HG02588 (cell line): ENCODE measurements at regions not wholly inside any gene's neighbourhood (a gene's known extent, or its start where the extent isn't known, plus 50 kb on each side); places are given as distances from the start of the nearest gene placed in this dataset.

Source experiments
- ATAC-seq: cut with Tn5 transposase; IDR thresholded peaks from one replicate; pipeline ENCODE4 v1.9.1; 2021; ENCODE audit warnings: mild to moderate bottlenecking, moderate library complexity; ENCODE audit not compliant: unreplicated experiment

DNA sequence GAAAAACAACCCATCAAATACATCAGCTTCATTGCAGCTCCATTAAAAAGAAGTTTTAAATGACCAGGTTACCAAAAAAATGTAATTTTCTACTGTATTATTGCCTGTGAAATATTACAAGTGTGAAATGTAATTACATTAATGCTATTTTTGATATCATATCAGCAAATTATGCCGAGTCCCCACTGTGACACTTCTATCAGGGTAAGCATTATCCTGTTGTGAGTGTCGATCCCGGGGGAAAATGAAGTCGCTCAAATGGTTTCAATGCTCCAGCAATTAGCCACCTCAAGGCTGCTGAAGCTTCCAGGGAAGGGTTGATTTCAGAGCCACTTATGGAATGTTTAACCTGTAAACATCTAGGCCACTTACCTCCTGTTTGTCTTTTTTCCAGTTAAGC is 70.4 kb downstream of the RCN1 start:
- no peak for ATAC-seq

DNA sequence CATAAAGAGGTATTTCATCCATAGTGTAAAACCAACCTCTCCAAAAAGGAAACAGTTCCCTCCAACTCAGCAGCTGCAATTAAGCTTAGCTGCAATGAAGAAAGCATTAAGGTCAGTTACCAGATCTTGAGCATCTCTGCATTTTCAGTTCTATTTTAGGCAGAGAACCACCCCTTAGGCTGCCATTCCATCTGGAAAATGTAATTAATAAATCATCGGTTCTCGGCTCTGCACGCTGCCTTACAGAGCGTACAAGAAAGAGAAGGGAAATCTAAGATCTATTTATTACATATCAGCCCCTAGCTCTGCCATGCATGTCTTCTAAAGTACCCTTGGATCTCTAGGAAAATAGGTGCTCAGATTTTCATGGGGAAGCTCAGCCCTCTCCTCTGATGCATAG is 71.5 kb downstream of the RCN1 start:
- ATAC-seq = no peak

DNA sequence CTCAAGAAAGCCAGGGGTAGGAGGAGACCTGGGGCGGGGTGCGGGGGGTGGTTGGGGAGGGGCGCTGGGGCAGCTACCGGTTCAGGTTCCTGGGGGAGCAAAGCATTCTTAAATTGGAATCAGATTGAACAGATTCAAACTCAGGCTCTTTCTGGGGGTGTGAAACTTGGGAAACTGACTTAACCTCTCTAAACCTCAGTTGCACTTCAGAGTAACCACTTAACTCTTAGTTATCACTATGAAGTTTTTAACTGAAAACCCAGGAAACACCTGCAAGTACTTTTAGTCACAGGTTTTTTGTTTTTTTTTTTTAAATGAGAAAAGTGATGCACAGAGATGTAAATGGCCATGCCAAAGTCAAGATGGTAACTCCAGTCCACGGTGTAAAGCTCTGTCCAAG is 72.0 kb downstream of the RCN1 start:
- ATAC-seq = no peak

DNA sequence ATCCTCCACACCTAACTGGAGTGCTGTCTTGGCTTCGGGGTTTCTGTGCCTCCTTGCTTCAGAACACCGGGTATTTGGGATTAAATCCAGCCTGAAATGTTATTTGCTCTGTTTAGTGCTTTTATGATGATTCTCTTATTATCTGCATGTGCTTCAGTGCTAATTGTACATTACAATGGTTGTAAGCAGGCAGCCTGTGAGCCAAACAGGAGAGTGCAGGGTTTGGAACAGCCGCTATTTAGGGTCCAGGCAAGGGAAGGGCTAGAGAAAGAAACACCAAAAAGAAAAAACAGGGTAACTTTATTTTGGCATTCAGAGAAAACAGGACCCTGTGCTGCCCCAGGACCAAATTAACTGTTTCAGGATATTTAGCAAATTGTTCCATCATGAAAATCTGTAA is 72.7 kb downstream of the RCN1 start:
- no peak for ATAC-seq

DNA sequence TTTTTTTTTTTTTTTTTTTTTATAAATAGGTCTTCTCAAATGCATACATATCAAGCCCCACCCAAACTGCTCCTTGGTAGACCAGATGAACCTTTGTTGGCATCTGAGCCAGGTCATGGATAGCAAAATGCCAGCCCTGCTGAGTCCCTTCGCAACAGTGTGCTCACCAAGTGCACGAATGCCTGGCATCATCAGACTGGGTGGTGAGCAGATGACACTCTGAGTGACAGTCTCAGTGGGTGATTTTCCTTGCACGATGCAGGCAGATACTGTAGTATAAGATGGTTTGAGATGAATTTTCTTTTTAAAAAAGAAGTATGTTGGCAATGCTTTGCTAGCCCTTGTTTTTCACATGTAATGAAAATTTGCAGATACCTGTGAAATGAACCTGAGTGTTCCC is 74.0 kb downstream of the RCN1 start:
- no peak for ATAC-seq

DNA sequence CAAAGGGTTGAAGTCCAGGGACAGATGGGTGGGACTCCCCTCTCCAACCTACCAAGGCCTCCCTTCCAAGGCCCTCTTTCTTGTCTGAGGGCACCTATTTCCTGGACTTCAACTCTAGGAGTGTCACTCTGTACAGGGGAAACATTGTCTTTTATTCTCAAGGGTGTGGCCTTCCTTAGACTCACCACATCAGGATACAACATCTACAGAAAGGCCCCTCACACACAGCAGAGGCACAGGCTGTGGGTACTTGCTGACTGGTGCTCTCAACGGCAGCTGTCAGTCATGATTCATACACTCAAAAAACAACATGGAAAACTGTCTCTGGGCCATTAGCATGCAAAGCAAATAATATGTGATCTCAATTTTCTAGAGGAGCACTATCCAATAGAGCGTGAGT is 78.0 kb downstream of the RCN1 start:
- no peak for ATAC-seq

DNA sequence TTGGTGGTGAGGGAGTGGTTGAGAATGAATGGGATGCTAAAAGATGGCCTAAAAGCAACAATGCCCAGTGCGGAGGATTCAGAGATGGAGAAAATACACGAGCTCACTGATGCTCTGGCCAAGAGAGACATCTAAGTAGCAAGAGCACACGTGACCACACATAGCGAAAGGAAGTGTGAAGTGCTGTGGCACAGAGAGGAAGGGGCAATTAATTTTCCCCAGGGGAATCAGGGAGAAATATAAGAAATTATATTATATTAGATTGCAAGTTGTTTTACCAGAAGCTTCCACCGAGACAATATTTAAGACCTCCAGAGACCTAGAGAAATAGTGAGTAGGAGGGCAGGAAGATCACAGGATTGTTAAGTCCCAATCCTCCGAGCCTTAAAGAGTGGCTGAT is 80.6 kb downstream of the RCN1 start:
- no peak for ATAC-seq

DNA sequence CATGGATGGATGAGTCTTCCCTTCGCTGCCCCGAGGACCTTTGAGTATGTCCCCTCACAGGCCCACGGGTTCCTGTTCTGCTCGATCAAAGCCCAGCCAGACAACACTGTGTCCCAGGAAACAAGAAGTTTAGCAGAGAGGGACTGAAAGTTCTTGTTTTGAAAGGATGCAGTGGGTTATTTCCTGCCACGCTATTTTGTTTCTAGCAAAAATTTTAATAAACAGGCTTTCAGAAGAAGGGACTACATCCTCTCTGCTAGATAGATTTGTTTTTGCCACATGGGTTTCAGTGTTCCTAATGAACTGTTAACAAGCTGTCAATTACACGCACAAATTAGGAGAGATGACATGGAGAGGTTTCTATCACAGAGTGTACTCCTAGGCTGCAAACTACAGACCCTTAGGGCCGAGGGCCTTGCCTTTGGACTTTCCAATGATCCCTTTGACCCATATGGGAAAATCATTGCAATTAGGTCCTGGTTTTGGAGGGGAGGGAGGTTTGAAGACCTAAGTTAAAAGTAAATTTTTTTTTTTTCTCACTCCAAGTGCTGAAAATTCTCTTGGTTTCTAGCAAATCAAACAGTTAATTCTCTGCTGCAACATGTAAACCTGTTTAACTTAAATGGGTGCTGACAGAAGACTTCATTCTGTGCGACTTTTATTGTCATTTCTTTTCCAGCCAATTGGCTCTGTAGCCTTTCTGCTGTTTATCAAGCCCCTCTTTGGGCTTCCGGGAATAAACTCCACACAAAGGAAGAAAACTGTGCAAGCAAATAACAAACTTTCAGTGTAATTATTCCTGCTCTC is 81.4 kb downstream of the RCN1 start:
- no peak for ATAC-seq

DNA sequence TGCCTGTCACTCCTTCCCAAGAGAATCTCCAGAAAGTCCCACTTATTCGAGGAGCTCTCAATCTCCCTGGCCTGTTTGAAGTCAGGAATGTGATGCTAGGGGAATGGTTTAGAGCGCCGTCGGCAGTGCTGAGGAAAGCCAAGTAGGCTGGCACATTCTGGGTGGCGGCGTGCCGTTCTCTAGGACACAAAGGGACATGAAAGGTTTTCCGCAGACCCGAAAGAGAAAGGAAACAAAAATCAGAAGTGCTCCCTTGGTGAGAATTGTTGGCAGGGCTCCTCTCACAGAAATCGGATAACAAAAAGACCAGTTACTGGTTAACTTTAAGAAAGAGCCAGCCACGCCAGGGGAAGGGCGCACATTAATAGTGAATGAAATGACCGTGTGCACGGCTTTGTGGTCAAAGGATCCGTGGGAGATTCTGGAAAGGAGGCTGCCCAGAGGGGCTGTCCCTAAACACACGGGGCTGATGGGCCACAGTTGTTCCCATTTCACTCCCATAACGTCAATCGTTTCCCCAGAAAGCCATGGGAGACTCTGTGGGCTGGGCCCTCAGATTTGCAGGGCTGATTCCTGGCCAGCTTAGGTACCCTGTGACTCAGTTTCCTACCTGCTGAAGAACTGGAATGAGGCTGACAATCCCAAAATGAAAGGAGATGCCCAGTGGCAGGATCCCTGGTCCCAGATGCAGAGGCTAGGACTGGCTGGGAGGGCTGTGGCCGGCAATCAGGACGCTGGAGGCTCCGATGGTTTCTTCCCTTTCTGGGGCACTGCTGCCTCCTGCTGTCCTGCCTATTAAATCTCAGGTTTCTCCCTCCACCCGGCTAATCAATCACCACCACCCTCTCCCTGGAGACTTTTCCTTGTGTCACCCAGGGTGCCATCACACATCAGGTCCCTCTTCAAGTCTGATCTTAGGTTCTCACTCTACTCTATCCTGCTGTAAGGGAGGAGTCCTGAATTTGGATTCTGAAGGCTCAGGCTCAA is 82.3 kb downstream of the RCN1 start:
- peak; percentile 72 for ATAC-seq

DNA sequence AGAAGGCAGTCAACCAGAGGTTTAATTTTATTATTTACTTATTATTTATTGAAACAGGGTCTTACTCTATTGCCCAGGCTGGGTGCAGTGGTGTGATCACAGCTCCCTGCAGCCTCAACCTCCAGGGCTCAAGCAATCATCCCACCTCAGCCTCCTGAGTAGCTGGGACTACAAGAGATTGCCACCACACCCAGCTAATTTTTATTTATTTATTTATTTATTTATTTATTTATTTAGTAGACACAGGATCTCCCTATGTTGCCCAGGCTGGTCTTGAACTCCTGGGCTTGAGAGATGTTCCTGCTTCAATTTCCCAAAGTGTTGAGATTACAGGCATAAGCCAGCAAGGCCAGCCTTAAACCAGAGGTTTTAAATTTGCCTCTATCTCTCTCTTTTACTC is 83.1 kb downstream of the RCN1 start:
- no peak for ATAC-seq

DNA sequence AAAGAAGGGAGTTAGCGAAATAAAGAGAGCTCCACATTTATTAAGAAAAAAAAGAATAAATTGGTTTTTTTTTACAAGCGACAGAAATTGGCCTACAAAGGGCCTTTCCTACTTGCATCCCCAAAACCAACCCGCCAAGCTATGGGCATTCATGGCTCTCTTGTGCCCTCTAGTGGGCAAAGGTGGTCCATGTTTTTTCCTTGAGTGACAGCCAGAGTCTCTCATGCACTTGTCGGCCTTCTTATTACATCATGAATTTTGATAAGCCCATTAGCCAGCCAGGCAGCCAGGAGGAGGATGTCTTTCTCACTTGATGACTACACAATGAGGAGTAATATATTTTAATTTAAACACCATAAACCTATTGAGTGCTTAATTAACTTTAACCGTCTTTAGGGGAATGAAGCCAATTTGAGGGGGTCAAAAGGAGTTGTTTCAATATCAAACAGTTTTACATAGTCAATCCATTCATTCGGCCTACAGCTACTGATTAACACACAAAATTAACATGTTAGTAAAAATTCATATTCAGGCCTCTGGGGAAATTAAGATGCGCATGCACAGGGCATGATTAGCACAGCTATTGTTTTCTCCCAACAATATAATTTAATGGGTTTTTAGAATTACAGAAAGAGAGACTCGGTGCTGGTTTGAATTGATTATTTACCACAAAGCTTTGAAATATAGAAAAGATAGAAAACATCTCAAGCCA is 85.5 kb downstream of the RCN1 start:
- ATAC-seq = peak; percentile 59

DNA sequence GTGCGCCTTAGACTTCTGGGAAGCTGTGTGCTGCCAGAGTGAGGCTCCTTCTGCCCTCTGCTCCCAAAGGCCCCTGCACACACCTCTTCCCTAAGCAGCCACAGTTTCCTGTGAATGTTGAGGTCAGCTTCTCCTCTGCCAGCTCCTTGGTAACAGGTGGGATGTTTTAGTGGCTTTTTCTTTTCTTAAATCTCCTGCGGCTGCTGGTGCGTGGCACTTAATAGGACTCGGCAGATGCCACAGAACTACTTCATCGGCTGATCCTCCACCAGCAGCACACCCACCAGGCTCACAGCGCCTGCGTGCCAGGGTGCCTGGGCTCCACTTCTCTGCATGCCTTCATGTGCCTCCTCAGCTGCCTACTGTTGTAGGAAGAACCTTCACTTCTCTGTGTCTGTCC is 87.8 kb downstream of the RCN1 start:
- ATAC-seq = no peak

DNA sequence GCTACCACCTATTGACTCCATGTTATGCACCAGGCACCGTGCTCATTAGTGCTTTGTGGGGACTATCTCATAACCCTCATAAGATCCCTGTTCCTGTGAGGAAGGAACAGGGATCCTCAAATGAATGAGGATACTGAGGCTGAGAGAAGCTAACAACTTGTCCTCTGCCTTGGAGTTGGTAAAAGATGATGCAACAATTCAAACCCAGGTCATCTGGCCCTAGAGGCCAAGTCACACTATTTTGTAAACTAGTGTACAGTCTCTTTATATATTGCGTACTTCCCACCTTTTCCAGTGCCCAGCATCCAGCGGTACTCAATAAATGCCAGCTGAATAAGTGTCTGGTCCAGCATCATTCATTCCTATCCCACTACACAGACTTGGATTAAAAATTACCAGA is 92.6 kb downstream of the RCN1 start:
- no peak for ATAC-seq

DNA sequence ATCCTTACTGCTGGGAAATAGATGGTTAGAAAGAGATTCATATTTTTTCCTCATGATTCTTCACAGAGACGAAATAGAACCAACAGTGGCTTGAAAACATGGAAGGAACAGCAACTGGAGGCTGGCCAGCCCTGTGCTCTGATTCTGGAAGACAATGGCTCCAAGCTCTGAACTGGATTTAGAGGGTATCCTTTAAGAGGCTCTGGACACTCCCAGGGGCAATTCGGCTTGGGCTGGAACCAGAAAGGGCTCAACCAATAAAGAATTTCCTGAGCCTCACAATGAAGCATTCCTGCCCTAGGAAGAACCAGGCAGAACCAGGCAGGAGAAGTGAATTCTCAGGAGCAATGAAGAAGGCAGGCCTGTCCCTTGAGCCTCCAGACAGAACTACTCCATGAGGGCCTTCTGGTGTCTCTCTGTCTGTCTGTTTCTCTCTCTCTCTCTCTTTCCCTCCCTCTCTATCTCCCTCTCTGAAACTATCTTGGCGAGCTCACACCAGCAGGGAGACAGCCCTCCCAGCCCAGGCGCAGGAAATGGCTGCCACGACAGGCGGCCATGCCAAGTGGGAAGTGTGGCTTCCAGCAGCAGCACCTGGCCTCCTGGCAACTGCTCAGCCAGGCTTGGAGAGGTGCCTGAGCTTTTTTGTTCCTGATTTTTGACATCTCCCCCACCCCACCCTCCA is 93.3 kb downstream of the RCN1 start:
- ATAC-seq = no peak

DNA sequence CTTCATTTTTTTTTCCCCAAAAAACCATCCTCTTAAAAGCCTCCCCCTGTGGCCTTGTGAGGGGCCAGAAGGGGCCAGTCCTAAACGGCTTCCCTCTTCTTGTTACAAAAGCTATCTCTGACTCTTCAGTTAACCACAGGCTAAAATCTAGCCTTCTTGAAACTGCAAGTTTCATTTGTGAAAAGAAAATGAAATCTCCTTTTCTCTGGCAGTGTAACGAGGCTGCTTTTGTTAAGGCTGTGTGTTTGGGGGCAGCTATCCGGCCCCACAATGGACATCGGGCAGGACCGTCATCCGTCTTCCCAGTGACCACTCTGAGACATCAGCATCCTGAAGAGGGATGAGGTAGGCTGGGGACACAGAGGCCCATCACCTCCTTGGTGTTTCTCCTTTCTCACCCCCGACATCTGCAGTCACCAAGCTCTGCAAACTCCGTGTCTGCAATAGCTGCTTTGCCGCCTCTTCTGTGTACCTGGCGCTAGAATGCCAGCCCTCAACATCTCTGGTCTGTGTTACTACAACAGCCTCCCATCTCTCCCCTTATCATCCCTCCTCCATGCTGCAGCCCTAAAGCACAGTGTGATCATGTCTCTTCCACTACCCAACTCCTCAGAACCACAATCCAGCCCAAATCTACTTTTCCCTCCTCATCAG is 94.0 kb downstream of the RCN1 start:
- ATAC-seq = no peak

DNA sequence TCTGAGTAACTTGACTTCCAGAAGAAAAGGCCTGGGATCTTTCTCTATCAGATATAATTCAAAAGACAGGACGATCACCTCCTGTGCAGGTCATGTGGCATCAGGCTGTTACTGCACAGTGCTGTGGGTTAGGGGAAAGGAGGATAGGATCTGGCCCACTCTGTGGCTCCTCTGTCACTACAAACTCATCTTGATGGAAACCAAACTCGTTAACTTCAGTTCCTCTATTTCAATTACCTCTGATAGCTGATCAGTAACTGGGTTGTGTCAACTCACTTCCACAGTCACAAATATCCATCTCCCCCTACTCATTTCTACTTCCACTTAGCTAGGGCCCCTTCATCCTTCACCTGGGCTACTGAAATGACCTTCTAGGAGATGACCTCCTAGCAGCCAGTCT is 95.2 kb downstream of the RCN1 start:
- ATAC-seq = no peak

DNA sequence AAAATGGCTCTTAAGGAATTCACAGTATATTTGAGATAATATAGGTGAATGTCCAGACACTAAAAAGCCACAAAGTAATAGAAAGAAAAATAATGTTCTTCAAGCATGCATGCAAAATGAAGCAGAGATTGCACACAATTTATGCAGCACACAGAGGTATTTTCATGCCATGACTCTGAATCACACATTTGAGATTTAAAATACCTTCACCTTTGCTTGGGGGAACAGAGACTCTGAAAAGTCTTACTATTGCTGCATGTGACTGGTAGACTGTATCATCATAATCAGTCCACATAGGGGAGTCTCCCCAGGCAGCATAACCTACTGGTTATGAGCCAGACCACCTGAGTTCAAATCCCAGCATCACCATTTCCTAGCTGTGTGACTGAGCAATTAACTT is 96.2 kb downstream of the RCN1 start:
- no peak for ATAC-seq

DNA sequence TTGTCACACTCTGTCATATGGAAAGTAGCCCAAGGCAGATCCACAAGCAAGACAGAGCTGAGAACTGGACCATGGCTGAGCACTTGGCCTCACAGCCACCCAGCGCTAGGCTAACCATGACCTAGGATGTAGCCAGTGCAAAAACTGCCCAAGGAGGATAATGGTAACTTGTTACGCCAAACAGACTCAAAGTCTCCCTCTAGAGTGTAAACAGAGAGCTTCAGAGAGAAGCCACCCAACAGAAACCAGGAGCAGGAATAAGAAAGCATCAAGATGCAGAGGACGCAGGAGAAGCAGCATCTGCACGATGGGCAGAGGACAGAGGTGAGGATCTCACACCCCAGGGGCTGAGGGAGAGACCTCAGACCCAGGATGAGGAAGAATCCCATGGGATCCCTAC is 97.9 kb downstream of the RCN1 start:
- ATAC-seq = no peak

DNA sequence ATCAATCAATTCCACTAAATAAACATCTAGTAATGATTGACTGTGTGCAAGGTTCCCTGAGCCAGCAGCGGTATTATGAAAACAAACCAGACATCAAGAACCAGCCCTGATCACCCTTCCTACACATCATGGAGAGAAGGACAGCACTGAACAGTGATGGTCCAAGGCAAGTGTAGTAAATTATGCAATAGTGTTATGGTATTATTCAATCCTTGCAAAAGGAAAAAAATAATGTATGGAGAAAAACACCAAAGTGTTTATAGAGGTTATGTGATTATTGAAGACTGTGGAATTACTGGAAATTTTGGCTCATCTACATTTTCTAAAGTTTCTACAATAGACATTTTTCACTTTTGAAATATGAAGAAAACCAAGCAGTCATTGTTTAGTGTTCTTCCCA is 105.3 kb downstream of the RCN1 start:
- ATAC-seq = no peak

DNA sequence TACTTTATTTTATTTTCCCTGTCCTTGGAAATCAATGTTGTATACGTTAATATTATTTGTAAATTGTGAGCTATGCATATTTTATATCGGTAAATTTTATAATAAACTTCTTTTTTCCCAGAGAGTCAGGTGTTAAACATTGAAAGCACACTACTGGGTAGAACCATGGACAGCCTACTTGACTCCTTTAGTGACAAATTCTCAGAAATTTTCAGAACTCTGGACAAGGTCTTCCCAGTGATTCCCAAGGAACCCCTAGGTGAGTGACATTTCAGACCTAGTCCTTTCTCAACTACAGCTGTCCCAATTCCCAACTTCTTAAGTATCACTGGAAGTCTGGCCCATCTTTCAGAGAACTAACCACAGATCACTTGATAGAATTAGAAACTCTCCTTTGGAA is 107.2 kb downstream of the RCN1 start:
- no peak for ATAC-seq
